ENCODE measurements at regions not wholly inside any gene's neighbourhood (a gene's known extent, or its start where the extent isn't known, plus 50 kb on each side); places are given as distances from the start of the nearest gene placed in this dataset.
A peak's percentile ranks its signal among the peaks of the same experiment; 100 is the strongest.
"Not testable (repeated sequence)": the region's sequence is repeated elsewhere in the genome, so short reads cannot be mapped to it uniquely, and the experiment has no call there.

DNA sequence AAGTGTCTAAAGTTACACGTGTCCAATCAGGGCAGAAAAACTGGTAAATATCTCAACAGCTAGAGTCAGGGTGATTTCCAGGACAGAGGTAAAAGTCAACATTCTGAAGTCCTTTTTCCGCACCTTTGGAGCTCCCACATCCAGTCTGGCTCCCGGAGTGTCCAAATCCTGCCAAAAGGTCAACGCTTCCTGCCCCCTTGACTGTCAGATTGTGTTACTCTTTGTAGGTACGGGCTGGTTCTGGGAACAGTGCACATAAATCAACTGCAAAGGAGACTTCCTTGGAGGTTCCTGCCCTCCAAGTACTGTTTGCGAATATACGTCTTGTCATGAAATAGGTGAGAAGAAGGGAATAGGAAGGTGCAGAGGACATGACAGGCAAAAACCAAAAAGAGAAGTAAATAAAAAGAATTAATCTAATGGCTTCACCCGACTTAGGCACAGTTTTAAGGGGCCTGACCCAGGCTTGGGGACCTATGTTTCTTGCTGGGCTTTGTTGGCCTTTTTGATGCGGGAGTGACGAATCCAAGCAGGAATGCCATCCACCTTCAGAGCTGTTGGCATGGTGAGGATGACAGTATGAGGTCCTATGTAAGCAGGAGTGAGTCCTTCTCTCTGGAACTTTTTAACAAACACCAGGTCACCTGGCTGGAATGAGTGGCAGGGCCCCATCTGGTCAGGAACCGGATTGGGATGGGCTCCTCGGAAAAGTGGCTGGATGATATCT lies 155.4 kb downstream of the TRIM27 start:
- no peak for DNase-seq (ENCODE audit: low spot score)

DNA sequence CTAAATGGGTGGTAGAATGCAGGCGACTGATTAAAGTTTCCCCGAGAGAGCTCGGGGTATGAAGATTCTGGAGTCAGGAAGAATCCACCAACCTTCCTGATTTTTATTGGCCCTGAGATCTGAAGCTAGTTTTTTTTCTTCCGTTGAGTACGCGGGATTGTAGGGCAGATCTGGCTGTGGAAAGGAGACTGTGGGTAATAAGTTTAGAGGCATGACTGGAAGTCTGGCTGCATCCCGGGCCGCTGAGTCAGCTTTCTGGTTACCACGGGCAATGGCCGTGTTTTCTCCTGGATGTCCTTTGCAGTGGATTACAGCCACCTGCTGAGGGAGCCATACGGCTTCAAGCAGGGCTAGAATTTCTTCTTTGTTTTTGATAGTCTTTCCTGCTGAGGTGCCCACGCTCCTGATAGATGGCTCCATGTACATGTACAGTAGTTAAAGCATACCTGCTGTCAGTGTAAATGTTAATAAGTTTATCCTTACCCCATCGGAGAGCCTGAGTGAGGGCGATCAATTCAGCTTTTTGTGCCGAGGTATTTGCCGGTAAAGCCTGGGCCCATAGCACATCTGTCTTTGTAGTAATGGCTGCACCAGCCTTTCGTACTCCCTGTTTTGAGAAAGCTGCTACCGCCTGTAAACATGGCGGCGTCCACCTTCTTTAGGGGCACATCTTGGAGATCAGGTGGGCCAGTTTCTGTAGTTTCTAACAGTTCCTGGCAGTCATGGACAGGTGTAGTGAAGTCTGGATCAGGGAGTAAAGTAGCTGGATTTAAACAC lies 154.0 kb downstream of the TRIM27 start:
- no peak for DNase-seq (ENCODE audit: low spot score)

DNA sequence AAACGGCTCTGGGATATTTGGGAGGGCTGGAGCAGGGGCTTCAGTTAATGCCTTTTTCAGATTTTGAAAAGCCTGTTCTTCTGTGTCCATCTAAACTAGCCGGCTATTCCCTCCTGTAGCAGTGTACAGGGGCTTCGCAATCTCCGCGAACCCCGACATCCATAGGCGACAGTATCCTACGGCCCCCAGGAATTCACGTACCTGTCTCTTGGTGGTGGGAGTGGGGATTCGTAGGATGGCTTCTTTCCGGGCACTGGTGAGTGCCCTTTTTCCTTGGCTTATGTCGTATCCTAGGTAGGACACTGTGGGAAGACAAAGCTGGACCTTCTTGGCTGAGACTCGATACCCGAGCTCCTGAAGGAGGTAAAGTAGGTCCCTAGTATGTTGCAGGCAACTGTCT lies 153.1 kb downstream of the TRIM27 start:
- DNase-seq (ENCODE audit: low spot score): no peak

DNA sequence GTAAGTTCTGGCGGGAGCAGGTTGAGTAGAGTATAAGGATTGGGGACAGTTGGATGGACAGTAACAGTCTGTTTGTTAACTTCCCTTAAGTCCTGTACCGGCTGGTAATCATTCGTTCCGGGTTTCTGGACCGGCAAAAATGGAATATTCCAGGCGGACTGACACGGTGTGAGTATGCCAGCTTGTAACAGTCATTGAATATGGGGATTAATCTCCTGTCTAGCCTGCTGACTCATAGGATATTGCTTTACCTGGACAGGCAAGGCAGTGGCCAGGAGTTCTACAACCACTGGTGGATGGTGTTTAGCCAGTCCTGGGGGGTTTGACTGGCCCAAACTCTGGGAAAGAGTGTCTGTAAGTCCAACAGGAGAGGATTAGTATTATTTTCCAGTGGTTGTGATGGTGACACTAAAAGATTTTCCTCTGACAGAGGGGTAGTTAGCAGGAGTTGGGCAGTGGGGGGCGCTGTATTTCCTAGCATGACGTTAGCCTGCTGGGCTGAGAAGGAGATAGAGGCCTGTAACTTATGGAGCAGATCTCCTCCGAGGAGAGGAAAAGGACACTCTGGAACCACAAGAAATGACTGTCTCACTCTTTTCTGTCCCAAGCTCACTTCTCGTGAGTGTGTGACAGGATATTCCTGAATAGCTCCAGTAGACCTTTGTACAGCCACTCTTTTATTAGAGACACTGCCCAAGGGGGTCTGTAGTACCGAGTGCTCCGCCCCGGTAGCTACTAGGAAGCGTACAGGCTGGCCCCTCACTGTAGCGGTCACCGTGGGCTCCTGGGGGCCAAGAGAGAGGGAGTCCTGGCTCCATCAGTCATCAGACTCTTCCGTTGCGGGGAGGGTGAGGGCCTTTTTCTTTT lies 152.2 kb downstream of the TRIM27 start:
- DNase-seq (ENCODE audit: low spot score): no peak

DNA sequence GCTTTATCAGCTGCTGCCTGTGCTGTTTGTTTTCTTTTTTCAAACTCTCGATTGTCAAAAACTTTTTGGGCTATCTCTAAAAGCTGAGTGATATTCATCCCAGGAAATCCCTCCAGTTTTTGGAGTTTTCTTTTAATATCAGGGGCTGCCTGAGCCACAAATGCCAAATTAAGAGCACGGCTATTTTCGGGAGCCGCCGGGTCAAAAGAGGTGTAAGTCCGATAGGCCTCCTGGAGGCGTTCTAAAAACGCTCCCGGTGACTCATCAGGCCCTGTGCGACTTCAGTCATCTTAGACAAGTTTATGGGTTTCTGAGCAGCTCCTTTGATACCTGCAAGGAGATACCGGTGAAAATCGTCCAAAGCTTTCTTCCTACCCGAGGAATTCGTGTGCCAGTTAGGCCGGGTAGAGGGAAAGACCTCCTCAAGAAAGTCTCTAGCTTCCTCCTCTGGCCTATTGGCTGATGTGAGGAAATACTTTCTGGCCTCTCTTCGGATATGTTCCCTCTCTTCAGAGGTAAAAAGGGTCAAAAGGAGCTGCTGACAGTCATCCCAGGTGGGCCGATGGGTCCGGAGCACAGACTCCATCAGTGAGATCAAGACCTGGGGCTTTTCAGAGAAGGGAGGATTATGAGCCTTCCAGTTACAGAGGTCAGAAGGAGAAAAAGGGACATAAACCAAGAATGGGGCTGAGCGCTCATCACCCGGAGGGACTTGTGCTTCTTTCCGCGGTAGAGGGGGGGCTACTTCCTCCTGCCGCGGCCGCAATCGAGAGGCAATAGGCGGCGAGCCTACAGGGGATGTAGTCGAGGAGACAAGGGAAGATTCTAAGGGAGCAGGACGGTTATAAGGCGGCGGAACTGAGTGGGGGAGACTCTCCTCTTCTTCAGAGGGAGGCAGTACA lies 151.1 kb downstream of the TRIM27 start:
- no peak for DNase-seq (ENCODE audit: low spot score)

DNA sequence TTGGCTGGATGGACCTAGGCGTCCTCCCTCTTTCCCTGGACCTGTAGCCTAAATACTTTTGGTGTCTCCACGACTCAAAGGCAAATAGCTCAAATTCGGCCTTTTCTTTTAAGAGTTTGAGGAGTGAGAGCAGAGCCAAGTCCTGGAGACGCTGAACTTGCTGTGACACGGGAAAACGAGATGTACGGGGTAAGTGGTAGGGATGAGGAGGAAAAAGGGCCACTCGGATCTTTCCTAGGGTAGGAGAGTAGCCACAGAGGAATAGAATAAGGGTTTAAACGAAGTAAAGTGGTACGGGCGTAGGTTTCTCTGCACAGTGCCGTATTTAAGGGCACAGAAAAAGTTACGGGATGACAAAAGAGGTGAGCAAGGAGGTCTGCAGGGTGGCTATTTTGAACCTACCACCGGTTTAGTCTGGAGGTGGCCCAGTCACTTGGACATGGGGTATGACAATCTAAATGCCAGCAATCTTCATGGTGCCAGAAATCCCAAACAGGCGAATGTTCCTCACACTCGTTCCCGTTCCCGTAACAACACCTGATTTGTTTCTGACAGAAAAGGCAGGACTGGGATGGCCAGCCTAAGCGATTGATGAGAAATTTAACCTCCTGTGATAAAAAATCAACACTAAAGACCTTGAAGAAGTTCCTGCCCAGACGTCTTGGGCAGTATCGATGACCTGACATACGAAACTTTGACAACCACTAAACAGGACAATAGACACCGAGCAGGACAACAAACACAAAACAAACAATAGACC lies 149.3 kb downstream of the TRIM27 start:
- no peak for DNase-seq (ENCODE audit: low spot score)

DNA sequence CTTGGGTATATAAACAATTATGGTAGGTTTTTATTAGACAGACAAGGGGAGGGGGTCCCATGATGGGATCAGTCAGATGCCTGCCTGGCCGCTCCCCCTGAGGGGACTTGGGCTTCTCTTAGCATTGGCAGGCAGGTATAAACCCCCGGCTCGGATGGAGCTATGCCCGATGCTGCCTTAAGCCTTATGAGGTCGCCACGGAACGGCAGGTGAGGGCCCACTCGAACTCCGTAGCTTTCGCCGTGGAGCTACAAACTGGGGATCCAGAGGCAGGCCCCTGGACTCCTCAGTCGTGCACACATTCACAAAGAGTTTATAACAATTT lies 148.8 kb downstream of the TRIM27 start:
- no peak for DNase-seq (ENCODE audit: low spot score)

DNA sequence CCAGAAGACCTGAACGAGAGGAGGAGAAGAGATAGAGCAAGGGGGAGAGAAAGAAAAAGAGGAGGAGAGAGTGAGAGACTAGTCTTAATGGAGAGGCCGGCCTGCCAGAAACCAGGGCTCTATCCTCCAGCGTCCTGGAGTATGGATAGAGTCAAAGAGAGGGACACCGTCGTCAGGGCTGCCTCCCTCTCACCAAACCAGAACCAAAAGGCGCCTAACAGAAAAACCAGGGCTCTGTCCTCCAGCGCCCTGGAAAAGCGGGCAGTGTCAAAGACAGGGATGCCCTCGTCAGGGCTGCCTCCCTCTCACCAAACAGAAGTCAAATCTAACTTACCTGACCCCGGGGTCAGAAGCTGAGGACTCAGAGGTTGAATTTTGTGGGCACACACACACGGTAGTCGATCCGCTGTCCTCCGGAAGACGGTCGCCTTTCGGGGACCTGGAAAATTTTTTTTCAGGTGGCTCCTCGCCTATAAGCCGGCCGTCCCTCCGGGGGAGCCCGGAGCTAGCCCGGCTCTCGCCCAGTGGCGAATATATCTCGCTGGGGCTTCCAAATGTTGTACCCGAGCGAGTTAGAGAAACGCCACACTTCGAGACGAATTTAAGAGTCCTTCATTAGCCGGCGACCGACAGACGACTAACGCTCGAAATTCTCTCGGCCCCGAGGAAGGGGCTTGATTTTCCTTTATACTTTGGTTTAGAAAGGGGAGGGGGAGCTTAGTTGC lies 148.2 kb downstream of the TRIM27 start:
- DNase-seq (ENCODE audit: low spot score): no peak

DNA sequence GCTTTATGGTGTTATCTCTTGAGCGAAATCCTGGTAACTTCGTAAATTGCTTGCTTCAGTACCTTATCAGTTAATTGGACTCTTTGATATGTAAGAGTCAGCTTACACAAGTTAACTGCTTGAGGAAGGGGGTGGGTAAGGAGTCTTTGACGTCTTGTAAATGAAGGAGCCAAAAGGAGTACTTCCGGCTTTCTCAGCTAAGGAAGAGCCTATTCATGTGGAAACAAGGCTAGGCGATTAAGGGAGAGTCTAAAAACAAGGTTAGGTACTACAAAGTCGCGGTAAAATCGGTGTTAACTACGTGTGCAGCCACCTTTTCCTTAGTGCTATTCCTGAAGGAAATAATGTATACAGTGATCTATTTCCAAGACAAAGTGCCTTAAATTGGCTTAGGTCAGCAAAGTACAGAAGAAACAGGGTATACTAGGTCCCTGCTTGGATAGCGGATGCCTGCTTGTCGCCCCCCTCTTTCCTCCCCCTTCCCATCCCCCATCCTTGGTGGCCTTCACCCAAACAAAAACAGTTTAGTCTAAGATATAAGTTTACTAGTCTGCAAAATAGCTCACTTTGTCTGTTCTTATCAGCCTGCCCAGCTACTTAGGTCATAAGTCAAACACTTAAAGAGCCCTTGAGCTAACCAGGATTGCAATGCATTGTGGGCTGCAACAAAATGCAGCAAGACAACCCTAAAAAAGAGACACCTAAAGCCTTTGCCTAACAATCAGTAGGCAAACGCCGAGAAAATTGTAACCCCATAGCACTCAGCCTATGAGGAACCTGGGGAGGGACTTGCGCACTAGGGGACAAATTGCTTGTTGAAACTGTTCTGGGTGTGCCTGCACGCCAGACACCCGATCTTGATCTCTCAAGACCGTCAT lies 147.3 kb downstream of the TRIM27 start:
- DNase-seq (ENCODE audit: low spot score): no peak

DNA sequence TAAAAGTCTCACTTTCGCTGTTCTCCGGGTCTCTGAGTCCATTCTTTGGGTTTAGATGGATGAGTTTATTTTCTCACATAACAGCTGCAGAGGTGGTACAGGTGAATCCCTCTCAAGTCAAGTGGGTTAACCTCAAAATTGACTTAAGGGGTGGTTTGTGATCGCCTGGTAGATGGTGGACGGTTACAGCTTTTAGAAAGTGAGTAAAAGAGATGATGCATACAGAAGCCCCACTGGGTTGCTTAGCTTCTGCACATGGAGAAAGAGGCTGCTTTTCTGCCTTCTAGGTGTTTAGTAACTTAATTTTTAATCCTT lies 146.7 kb downstream of the TRIM27 start:
- no peak for DNase-seq (ENCODE audit: low spot score)

DNA sequence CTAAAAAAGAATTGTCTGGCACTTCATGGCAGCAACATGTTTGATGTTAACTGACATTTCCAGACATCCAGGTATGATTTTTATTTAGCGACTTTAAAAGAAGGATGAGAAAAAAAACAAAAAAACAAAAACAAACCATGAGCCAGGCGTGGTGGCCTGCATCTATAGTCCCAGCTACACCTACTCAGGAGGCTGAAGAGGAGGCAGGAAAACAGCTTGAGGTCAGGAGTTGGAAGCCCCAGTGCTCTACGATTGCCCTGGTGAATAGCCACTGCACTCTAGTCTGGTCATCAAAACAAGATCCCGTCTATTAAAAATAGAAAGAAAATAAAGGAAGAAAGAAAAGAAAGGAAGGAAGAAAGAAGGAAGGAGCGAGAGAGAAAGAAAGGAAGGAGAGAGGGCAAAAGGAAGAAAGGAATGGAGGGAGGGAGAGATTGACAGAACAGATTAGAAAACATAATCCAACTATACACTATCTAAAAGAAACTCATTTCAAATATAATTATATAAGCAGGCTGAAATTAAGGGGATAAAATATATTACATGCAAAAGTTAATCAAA lies 141.6 kb downstream of the TRIM27 start:
- no peak for DNase-seq (ENCODE audit: low spot score)

DNA sequence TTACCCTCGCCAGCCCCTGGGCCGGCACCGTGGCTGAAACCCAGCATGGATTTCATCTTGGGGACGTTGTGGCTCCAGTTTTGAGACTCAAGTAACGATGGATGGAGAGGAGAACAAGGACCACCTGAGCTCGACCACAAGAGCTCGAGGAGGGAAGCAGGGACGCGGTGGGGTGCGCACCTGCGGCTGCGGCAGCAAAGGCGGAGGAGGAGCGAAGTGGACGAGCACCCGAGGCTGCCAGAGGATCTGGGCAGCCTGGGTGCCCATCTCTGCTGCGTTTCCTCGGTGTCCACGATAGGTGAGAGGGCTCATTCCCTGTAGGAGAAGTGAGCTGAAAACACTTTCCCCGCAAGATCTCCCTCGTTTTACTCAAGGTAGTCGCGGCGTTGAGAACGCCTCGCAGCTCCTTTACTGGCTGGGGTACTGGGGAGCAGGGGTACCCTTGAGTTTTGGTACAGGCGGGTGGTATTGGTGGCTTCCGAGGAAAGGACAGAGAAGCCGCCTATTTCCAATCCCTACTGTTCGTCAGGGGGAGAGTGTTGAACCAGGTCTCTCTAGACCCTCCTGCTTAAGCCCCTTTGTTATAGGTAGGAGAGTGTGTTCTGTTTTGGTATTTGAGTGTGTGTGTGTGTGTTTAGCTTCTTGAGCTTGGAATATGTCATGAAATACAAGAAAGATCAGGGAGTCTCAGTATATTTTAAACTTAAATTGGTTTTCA lies 137.7 kb downstream of the TRIM27 start:
- no peak for DNase-seq (ENCODE audit: low spot score)

DNA sequence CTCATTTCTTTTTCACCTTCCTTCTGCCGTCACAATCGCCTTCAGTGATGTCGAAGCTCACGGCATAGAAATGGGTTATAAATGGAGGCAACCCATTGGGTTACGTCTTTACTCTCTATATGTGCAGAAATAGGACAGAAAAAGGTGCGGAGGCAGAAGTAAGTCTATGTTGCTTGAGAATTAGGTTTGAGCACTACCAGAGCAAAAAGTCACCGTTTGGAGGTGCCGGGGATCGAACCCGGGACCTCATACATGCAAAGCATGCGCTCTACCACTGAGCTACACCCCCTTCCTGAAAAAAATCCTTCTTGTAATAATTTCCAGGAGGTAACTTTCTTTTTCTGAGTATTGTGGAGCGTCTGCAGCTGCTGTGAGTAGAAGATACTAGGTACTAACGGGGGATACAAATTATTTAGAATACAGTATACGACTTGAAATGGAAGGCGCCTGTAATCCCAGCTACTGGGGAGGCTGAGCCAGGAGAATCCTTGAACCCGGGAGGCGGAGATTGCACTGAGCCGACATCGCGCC lies 134.2 kb downstream of the TRIM27 start:
- peak; percentile 64 for DNase-seq (ENCODE audit: low spot score)

DNA sequence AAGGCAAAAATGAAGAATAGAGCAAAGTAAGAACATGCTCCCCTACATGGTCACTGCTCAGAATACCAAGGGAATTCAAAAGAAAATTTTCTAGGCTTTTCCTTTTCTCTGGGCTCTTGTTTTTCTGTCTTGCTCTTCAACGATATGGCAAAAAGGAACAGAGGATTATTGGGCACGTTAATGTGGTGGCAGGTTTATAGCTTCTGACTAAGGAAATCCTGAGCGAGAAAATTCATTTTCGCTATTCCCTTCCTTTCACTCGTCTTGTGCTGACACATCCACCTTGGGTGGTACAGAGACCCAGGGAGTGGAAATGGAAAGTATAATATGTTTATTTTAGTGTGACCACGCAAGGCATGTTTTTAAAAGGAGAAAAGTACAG lies 132.8 kb downstream of the TRIM27 start:
- DNase-seq (ENCODE audit: low spot score): no peak

DNA sequence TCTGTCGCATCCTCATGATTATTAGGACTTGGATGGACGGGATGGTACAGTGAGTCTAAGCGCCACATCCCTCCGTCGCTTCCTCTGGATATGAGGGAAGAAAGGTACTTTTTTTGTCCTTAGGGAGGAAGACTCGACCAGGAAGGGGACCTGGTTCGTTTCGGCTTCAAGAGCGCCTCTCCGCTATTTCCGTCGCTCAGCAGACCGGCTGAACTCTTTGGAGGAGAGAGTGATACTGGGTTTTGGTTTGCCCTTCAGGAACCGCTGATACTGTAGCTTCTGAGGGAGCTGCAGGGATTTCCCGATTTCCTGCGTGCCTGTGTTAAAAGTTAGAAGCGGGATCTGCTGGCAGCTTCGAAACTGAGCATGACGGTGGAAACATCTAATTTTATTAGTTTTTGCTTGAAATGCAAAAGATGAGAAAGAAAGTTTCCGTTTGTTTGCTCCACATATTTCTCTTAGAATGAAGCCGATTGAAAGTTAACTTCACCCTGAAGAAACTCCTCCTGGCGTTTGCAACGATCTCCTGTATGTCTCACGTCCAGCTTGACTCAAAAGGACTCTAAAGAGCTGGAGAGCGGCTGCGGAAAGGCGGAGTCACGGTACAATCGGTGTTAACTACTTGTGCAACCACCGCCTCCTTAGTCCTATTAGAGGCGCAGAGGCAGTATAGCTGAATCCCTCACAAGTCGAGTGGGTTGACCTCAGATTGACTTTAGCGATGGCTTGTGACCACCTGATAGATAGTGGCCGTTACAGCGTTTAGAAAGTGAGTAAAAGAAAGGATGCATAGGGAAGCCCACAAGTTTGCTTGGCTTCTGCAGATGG lies 129.4 kb downstream of the TRIM27 start:
- no peak for DNase-seq (ENCODE audit: low spot score)

DNA sequence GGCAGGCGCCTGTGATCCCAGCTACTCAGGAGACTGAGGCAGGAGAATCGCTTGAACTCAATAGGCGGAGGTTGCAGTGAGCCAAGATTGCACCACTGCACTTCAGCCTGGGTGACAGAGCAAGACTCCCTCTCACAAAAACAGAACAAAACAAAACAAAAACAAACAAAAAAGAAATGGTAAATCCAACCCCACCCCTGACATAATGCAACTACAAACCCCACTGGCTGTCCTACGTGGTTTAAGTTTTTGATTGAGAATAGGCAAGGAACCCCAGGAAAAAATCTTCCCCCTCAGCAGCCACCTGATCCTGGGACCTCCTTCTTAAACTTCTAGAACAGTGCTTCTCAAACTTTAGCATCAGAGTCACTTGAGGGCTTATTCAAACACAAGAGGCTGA lies 123.1 kb downstream of the TRIM27 start:
- not testable (repeated sequence) for DNase-seq (ENCODE audit: low spot score)

All from kidney capillary endothelial cell (primary cell).